Lung (tissue), 11 donors: ENCODE measurements at regions not wholly inside any gene's neighbourhood (a gene's known extent, or its start where the extent isn't known, plus 50 kb on each side); places are given as distances from the start of the nearest gene placed in this dataset.

Source experiments
- ATAC-seq: fragments of 200-7000 bp; cut with Tn5 transposase; one replicate; pipeline ENCODE4 v1.9.1; 2020; ENCODE audit warnings: moderate number of reproducible peaks; ENCODE audit not compliant: insufficient read depth, low FRiP score
- DNase-seq, 3 donors: peaks; one replicate each; pipeline ENCODE4 v3.0.0-alpha.2; 2013 to 2017
- H3K27ac ChIP-seq, 2 donors: one replicate each; pipeline ENCODE4 v1.5.1; 2013; ENCODE audit warnings: mild to moderate bottlenecking in 2 of 2, moderate library complexity in 2 of 2, control low read depth in 1 of 2, inconsistent platforms in 1 of 2, low read depth in 1 of 2, low read length in 1 of 2
- H3K27me3 ChIP-seq, 3 donors: one replicate each; pipeline ENCODE4 v1.5.1; 2013; ENCODE audit warnings: low read length in 2 of 3; ENCODE audit not compliant: control insufficient read depth in 3 of 3, insufficient read depth in 3 of 3
- H3K36me3 ChIP-seq, 4 donors: one replicate each; pipeline ENCODE4 v1.5.1; 2013; ENCODE audit warnings: low read length in 4 of 4, mild to moderate bottlenecking in 1 of 4, moderate library complexity in 1 of 4; ENCODE audit not compliant: control insufficient read depth in 4 of 4, insufficient read depth in 4 of 4
- H3K4me1 ChIP-seq, 5 donors: one replicate each; pipeline ENCODE4 v1.5.1; 2013; ENCODE audit warnings: low read length in 5 of 5, mild to moderate bottlenecking in 2 of 5, moderate library complexity in 1 of 5; ENCODE audit not compliant: control insufficient read depth in 5 of 5, insufficient read depth in 5 of 5
- H3K4me3 ChIP-seq: one replicate; pipeline ENCODE4 v1.5.1; 2013; ENCODE audit warnings: mild to moderate bottlenecking, control low read depth, moderate library complexity
- H3K9ac ChIP-seq, 2 donors: one replicate each; pipeline ENCODE4 v1.5.1; 2013; ENCODE audit warnings: low read length in 2 of 2, control low read depth in 1 of 2; ENCODE audit not compliant: insufficient read depth in 1 of 2
- H3K9me3 ChIP-seq, 4 donors: one replicate each; pipeline ENCODE4 v1.5.1; 2013; ENCODE audit warnings: low read length in 3 of 4, mild to moderate bottlenecking in 1 of 4, moderate library complexity in 1 of 4; ENCODE audit not compliant: control insufficient read depth in 4 of 4, insufficient read depth in 3 of 4
- CTCF ChIP-seq: IDR thresholded peaks from 2 replicates; pipeline ENCODE4 v1.5.1; 2012; ENCODE audit warnings: mild to moderate bottlenecking; ENCODE audit errors: control extremely low read depth, extremely low read depth
- WGBS, 2 donors: extraction: QIAGEN DNeasy Blood & Tissue Kit; methylation state at CpG; one replicate each; pipeline ENCODE4 v1.1.7; 2013; 5-methylcytosine and 5-hydroxymethylcytosine counted together
- donor health status: control.
- donor health status: control.
- donor health status: Bipolar disorder and iron deficiency.
- donor health status: healthy.
- donor health status: DM: yes; HTN: yes; CAD: no.

DNA sequence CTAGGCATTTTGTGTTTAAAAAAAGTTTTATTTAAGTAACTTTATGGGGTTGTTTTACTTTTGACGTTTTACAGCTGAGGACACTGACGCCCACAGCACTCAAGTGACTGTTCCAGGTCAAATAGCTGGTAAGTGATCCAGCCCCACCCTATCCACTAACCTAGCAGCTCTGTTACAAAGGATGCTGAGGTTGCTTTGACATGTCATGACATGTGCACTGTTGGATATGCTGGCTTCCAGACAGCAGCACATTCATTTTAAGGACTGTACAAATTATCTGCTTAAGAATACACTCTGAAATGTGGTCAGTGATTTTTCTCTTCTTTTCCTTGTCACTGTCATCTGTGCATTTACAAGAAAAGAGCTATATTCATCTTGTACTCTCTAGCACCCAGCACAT is 417.5 kb downstream of the ZEB2 start:
- H3K36me3 ChIP-seq: peaks cover 0 to 1% (median 0%) of the 10 kb centered on the region in 4 donors
- ATAC-seq: no peak

DNA sequence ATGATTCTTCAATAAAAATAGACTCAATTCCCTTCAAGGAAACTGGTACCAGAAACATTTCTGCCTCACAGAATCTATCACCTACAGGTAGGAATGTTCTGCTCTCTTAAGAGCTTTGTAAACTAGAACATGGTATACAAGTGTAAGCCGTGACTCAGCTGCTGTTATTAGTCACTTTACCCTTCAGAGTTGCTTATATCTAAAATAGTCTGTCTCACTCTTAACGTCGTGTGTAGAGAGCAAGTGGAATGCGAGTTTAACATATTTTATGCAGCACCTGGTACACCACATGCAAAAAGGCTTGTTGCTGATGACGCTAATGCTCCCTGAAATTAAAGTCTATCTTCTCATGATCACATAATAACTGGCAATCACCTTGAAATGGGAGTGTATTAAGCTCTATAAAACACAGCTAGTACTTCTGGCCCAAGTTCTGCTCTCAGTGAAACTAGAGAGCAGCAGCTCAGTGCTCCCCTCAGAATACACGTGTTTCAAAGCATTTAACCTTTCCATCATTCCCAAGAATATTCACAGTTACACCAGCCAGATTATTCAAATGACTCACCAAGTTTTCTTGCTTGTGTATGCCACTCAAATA is 420.0 kb downstream of the ZEB2 start:
- ATAC-seq (peak; percentile 89), DNase-seq (no peak)
- no peak for TF ChIP-seq CTCF
- Histone ChIP-seq H3K27me3 (no peaks in the 10 kb centered on the region), H3K4me1 (peaks cover 0 to 20% (median 15%) of the 10 kb centered on the region in 5 donors), H3K4me3 (no peak overlapping the region), H3K27ac (peak overlapping the region in 1 of 2 donors; percentile 53), H3K9ac (no peak overlapping the region), H3K9me3 (peaks cover 0 to 9% (median 0%) of the 10 kb centered on the region in 4 donors), H3K36me3 (peaks cover 0 to 1% (median 0%) of the 10 kb centered on the region in 4 donors)
- 62 to 83% methylated on average over 6 of the region's 6 CpGs for WGBS, 2 donors

More for the DNA sequence above, 417.5 kb downstream of the ZEB2 start:
- Histone ChIP-seq H3K9ac (no peak overlapping the region), H3K27ac (no peak overlapping the region), H3K4me1 (peaks cover 0 to 8% (median 7%) of the 10 kb centered on the region in 5 donors), H3K9me3 (peaks cover 0 to 9% (median 2%) of the 10 kb centered on the region in 4 donors), H3K4me3 (no peak overlapping the region), H3K27me3 (no peaks in the 10 kb centered on the region)
- WGBS, 2 donors: 87 to 89% methylated on average over 2 of the region's 2 CpGs
- TF ChIP-seq CTCF: no peak
- no peak for DNase-seq

DNA sequence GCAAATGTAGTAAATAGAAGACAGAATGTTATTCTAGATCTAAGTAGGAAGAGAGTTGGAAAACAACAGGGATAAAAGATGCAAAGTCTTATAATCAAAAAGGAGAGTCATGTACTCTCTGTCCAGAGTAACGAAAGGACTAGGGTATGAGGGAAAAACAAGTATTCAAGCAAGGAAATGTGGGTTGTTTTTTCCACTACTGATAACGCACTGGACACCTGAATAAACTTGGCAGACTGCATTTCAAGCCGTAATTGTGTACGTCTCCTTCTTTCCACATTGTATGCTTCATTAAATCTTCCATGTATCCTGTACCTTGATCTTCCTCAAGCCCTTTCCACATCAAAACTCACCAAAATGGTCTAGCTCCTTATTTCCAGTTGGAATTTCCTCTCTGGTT is 420.6 kb downstream of the ZEB2 start:
- 80 to 93% methylated on average over 4 of the region's 4 CpGs for WGBS, 2 donors
- TF ChIP-seq CTCF: no peak

More for the DNA sequence above, 420.6 kb downstream of the ZEB2 start:
- H3K27me3 ChIP-seq: no peaks in the 10 kb centered on the region
- H3K9me3 ChIP-seq: peaks cover 0 to 3% (median 0%) of the 10 kb centered on the region in 4 donors
- H3K9ac ChIP-seq: no peak overlapping the region
- H3K4me1 ChIP-seq: peaks cover 0 to 20% (median 15%) of the 10 kb centered on the region in 5 donors
- H3K27ac ChIP-seq: no peak overlapping the region
- ATAC-seq (no peak), DNase-seq (no peak)
- H3K4me3 ChIP-seq: no peak overlapping the region
- peaks cover 0 to 1% (median 0%) of the 10 kb centered on the region in 4 donors for H3K36me3 ChIP-seq
